Endothelial cell of umbilical vein (primary cell): ENCODE measurements at regions not wholly inside any gene's neighbourhood (a gene's known extent, or its start where the extent isn't known, plus 50 kb on each side); places are given as distances from the start of the nearest gene placed in this dataset.

ENCODE experiments used
- BruUV-seq: library from RNA; stranded (reverse); fragments of 400-500 nt; replicated peaks from 2 replicates; lab custom pipeline; 2021; lab: Mats Ljungman, UMichigan
- CTCF ChIA-PET: fragments of 300-600, 350-600 bp; sonication (Branson Sonifier 250); formaldehyde crosslinking; loops from one replicate; lab custom pipeline; 2021; ENCODE audit warnings: antibody characterized with exemption, inconsistent platforms; lab: Charles Lee
- POLR2A ChIA-PET: fragments of 300-600, 350-600 bp; sonication (Branson Sonifier 250); formaldehyde crosslinking; loops from one replicate; lab custom pipeline; 2021; ENCODE audit warnings: antibody characterized with exemption, inconsistent platforms; lab: Charles Lee
- DNase-seq: peaks from one replicate; pipeline ENCODE4 v3.0.0-alpha.2; 2011; ENCODE audit warnings: low read depth, low spot score
- FAIRE-seq: peaks from 2 replicates; lab custom pipeline; 2011; peaks lifted over from hg19 to GRCh38; lab: Jason Lieb, UNC
- H2AFZ ChIP-seq: 2 replicates; pipeline ENCODE4 v1.6.0; 2012; ENCODE audit warnings: low read depth, low read length, control low read depth, inconsistent platforms
- H3K27ac ChIP-seq: 2 replicates; pipeline ENCODE4 v1.5.1; 2011; ENCODE audit warnings: low read depth, mild to moderate bottlenecking, control low read depth, low read length, moderate library complexity; ENCODE audit not compliant: insufficient read depth
- H3K27me3 ChIP-seq, 2 experiments: 2 replicates each; pipeline versions ENCODE4 v1.6.0 to v1.6.1; 2011; ENCODE audit warnings: low read length in 2 of 2, mixed read lengths in 1 of 2; ENCODE audit not compliant: control insufficient read depth in 2 of 2, insufficient read depth in 2 of 2
- H3K36me3 ChIP-seq, 2 experiments: 2 replicates in 1 of 2; 3 replicates in 1 of 2; pipeline ENCODE4 v1.5.1; 2011; ENCODE audit warnings: low read length in 2 of 2, mild to moderate bottlenecking in 1 of 2, moderate library complexity in 1 of 2; ENCODE audit not compliant: control insufficient read depth in 2 of 2, insufficient read depth in 2 of 2; ENCODE audit errors: extremely low read depth in 1 of 2
- H3K4me1 ChIP-seq: 3 replicates; pipeline ENCODE4 v1.5.1; 2011; ENCODE audit warnings: mild to moderate bottlenecking, low read length; ENCODE audit not compliant: control insufficient read depth, insufficient read depth; ENCODE audit errors: extremely low read depth
- H3K4me2 ChIP-seq: 2 replicates; pipeline ENCODE4 v1.6.1; 2011; ENCODE audit warnings: low read length, control low read depth, mixed read lengths; ENCODE audit not compliant: insufficient read depth
- H3K4me3 ChIP-seq, 3 experiments: fragments of 200-600 bp in 1 of 3; sonication (generic), shearing (Covaris generic) in 1 of 3; replicated peaks in 1 of 3; 2 replicates each; pipeline ENCODE4 v1.5.1; 2011 to 2016; ENCODE audit warnings: control low read depth in 3 of 3, low read length in 3 of 3, mild to moderate bottlenecking in 2 of 3, inconsistent platforms in 1 of 3, low read depth in 1 of 3, moderate library complexity in 1 of 3; ENCODE audit not compliant: insufficient read depth in 1 of 3
- H3K79me2 ChIP-seq: 2 replicates; pipeline ENCODE4 v1.6.0; 2012; ENCODE audit warnings: low read length, inconsistent platforms; ENCODE audit not compliant: control insufficient read depth, insufficient read depth
- H3K9ac ChIP-seq: replicated peaks from 2 replicates; pipeline ENCODE3; 2011; ENCODE audit warnings: low read length, control low read depth; ENCODE audit not compliant: insufficient read depth; ENCODE audit errors: extremely low read depth
- H3K9me1 ChIP-seq: replicated peaks from 3 replicates; pipeline ENCODE4 v1.6.0; 2011; ENCODE audit warnings: mild to moderate bottlenecking, low read length; ENCODE audit not compliant: control insufficient read depth, insufficient read depth; ENCODE audit errors: extremely low read depth
- H3K9me3 ChIP-seq: replicated peaks from 2 replicates; pipeline ENCODE4 v1.5.1; 2012; ENCODE audit warnings: low read length, inconsistent platforms; ENCODE audit not compliant: control insufficient read depth, insufficient read depth
- H4K20me1 ChIP-seq: replicated peaks from 2 replicates; pipeline ENCODE3; 2011; ENCODE audit warnings: mild to moderate bottlenecking, low read length; ENCODE audit not compliant: control insufficient read depth, insufficient read depth; ENCODE audit errors: extremely low read depth
- CTCF ChIP-seq, 2 donors: IDR thresholded peaks; 1 replicate in 1 of 2; 2 replicates in 1 of 2; pipeline ENCODE4 v1.5.1; 2011; ENCODE audit warnings: low read length in 2 of 2, mild to moderate bottlenecking in 2 of 2, moderate library complexity in 2 of 2, control low read depth in 1 of 2, inconsistent platforms in 1 of 2, low read depth in 1 of 2; ENCODE audit not compliant: insufficient read depth in 1 of 2; ENCODE audit errors: extremely low read depth in 1 of 2
- EZH2 ChIP-seq: IDR thresholded peaks from 2 replicates; pipeline ENCODE4 v1.6.1; 2012; ENCODE audit warnings: borderline replicate concordance, low read depth, mild to moderate bottlenecking, moderate library complexity, low read length, inconsistent platforms; ENCODE audit not compliant: severe bottlenecking
- FOS ChIP-seq: IDR thresholded peaks from 2 replicates; pipeline ENCODE4 v1.6.1; 2011; ENCODE audit warnings: mild to moderate bottlenecking, low read length, moderate library complexity, borderline replicate concordance; ENCODE audit not compliant: insufficient read depth
- GATA2 ChIP-seq: IDR thresholded peaks from 2 replicates; pipeline ENCODE4 v1.7.0; 2011; ENCODE audit warnings: low read depth, mild to moderate bottlenecking, moderate library complexity, mixed read lengths, low read length; ENCODE audit not compliant: insufficient read length, insufficient read depth
- JUN ChIP-seq: IDR thresholded peaks from 2 replicates; pipeline ENCODE4 v1.6.1; 2011; ENCODE audit warnings: borderline replicate concordance, low read depth; ENCODE audit not compliant: insufficient read length, insufficient read depth
- MAX ChIP-seq: IDR thresholded peaks from 2 replicates; pipeline ENCODE4 v1.6.1; 2011; ENCODE audit not compliant: insufficient read depth, insufficient read length
- MYC ChIP-seq: IDR thresholded peaks from one replicate; pipeline ENCODE4 v1.6.1; 2011; ENCODE audit warnings: mild to moderate bottlenecking, low read depth, low read length
- POLR2A ChIP-seq: IDR thresholded peaks from 2 replicates; pipeline ENCODE4 v1.6.1; 2012; ENCODE audit warnings: low read depth, mild to moderate bottlenecking, control low read depth, low read length
- POLR2AphosphoS5 ChIP-seq: IDR thresholded peaks from 2 replicates; pipeline ENCODE4 v1.6.1; 2012; ENCODE audit warnings: low read depth, mild to moderate bottlenecking, control low read depth, low read length, moderate library complexity; ENCODE audit not compliant: insufficient read depth
- dilution Hi-C: fragments of 300-500 bp; cut with MboI; formaldehyde crosslinking; loops from one replicate; pipeline ENCODE4 v1.15.0; 2019; ENCODE audit warnings: low sequenced_read_pairs; ENCODE audit not compliant: extremely low pct_ligation_motif_present
- intact Hi-C: fragments of 100-400 bp; cut with micrococcal nuclease; formaldehyde crosslinking; loops from one replicate; pipeline ENCODE4 v1.10.0; 2022

GRCh38 chr6:141653590-141653989 is 479.1 kb upstream of the GJE1 start:
- H3K79me2 ChIP-seq, result no peaks in the 10 kb centered on the region
- CTCF ChIA-PET, result interaction anchor here (0.7 to 1.4 kb wide), 3 partner anchors 12 to 22 kb away, joined by 3 read pairs; no protein-coding TSS in a partner anchor
- H3K4me1 ChIP-seq, result no peaks in the 10 kb centered on the region
- dilution Hi-C loops, result no loop called here
- H3K27ac ChIP-seq, result no peak overlapping the region
- no peaks in the 10 kb centered on the region for H3K27me3 ChIP-seq
- no TSS peak for BruUV-seq
- no peak overlapping the region for H3K4me2 ChIP-seq
- H3K9ac ChIP-seq, result no peak overlapping the region
- no peaks in the 10 kb centered on the region for H4K20me1 ChIP-seq
- H3K9me3 ChIP-seq, result no peaks in the 10 kb centered on the region
- TF ChIP-seq POLR2A (no peak), CTCF (IDR thresholded peaks at IDR 0.05; ENCODE audit: extremely low read depth in 1 of 2, insufficient read depth in 1 of 2, low read depth in 1 of 2, low read length in 2 of 2) (no peak), GATA2 (no peak), FOS (no peak), MAX (no peak), MYC (no peak), POLR2AphosphoS5 (no peak), JUN (no peak), EZH2 (no peak)
- H3K9me1 ChIP-seq, result no peaks in the 10 kb centered on the region
- intact Hi-C loops, result no loop called here
- H3K36me3 ChIP-seq, result no peaks in the 10 kb centered on the region
- POLR2A ChIA-PET, result no interaction called here
- H2AFZ ChIP-seq, result no peak overlapping the region
- DNase-seq, result no peak
- no peak for FAIRE-seq
- no peak overlapping the region for H3K4me3 ChIP-seq
